ENCODE measurements at regions not wholly inside any gene's neighbourhood (a gene's known extent, or its start where the extent isn't known, plus 50 kb on each side); places are given as distances from the start of the nearest gene placed in this dataset.

GRCh38 chr10:61223576-61223975, 229.6 kb downstream of the TMEM26 start:
- TF ChIP-seq POLR2A (IDR thresholded peaks at IDR 0.05) (no peak), CTCF (IDR thresholded peaks at IDR 0.05) (no peak), POLR2AphosphoS5 (IDR thresholded peaks at IDR 0.05) (no peak)

Data from breast epithelium (tissue), 3 donors.